Colon (tissue), 2 donors: ENCODE measurements at regions not wholly inside any gene's neighbourhood (a gene's known extent, or its start where the extent isn't known, plus 50 kb on each side); places are given as distances from the start of the nearest gene placed in this dataset.

Experiments
- FAIRE-seq: peaks from 2 replicates; lab custom pipeline; 2012; peaks lifted over from hg19 to GRCh38; lab: Jason Lieb, UNC
- donor health status: control.
- donor health status: control.

DNA sequence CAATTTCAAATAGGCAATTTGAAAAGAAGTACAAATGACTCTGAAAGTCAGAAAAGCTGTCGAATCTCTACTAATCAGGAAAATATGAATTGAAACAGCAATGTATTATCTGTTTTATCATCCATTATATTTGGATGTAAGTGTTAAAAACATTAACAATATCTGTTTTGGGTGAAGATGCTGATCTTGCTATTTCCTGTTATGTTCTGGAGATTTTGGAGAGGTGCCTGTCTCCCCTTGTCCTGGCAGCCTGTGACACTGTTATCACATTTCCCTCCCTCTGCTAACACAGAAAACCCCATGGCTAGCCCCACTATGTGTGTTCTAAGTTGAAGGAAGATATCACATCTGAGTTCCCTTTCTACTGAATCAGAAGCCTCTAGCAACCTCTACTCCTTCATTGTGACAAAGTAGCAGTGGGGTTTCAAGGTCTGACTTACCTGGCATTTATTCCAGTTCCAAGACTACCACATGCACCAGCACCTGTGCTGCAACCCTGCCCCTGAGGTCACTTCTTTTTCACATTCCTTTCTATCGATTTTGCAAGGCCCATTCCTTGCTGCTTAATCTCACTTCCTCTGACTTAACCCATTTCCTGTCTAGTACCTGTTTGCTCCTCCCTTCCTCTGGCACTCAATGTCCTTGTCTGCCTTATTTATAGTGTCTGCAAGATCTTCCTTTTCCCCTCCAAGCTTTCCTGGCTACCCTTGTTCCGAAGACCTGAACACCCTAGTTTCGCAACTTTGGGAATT lies 95.5 kb upstream of the COL8A1 start:
- no peak for FAIRE-seq

DNA sequence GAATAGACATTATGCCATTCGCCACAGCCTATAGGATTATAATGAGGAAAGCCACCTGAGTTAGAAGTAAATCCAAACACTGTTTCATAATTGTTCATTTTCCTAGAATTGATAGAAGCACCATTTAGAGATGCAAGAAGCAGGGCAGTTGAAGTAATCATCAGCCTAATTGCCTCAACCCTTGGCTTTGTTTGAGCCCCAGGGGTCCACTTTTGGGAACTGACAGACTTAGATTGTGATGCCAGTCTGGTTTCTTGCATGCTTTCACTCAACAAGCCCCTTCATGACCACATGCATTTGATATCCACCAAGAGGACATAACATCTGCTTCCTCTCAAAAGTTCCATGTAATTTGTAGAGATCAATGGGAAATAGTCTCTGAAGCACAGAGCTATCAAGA lies 97.2 kb upstream of the COL8A1 start:
- no peak for FAIRE-seq

DNA sequence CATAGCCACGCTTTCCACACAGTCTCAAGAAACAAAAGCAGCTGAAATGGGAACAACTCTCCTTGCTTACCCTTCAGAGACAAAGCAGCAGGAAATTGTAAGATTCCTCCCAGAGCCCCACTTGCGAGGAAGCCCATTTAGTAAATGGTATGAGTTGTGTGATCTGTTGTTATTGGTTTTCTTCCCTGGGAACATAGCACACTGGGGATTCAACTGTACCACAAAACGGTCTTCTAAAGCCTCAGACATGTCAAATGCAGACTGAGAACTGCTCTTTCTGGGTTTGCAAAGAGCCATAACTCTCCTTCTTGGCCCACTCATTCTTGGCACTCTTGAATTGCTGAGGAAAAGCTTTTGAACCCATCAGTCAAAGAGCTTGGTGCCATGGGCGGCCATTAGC lies 101.0 kb upstream of the COL8A1 start:
- no peak for FAIRE-seq

DNA sequence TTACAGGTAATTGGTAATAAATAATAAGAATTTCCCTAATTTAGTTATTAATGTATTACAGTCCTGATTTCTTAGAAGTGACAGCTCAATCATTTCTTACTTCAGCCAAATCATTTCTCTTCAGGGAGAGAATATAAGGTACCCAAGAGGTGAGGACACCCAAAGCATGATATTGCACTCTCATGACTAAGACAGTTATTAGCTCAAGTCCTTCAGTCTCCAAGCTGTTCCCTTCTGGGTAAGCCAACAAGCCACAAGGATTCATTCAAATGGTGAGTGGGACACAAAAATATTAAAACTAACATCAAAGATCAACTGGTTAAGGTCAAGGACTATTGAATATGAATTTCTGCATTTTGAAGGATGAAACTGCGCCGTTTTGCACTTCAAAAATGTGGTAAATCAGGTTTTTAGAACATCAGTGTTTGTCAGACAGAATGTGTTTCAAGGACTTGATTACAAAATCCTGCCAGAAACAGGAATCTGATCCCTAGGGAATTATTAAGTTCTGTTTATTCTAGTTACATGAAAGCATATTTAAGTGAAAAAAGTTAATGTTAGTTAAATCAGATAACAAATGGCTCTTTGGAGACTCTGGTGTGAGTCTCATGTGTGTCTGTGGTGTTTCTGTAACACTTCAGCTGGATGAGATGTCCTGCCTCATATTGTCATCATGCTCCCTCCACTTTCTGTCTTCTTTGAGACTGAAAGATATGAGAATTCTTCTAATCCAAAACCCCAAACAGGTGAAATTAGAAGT lies 101.7 kb upstream of the COL8A1 start:
- FAIRE-seq = no peak

DNA sequence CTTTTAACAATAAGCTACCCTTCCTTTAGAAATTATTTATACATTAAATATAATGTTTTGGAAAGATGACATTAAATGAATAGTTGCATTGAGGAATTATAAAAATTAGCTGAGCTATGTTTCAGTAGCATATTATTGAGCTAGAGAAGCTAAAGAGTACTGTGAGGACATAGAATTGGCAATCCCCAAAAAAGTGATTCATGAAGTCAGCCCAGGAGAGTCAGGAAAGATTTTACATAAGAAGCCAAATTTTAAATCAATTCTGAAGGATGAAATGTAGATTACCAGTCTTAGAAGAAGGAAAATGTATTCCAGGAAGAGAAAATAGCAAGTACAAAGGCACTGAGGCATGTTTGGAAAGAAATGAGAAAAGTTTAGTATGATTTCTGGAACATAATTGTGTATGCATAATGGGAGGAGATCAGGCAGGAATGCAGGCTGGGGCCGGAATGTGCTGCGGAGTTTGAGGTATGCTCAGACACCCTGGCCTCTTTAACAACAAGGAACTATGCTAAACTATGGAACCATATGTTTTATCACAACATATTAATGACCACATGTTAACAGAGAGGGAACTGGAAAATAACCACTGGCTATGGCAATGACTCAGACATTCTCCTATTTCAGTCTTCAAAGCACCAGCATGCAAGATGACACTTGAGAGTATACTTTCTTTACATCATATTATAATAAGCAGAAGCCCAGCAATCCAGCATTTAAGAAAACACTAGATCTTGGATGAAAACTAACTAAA lies 103.3 kb upstream of the COL8A1 start:
- FAIRE-seq = no peak

DNA sequence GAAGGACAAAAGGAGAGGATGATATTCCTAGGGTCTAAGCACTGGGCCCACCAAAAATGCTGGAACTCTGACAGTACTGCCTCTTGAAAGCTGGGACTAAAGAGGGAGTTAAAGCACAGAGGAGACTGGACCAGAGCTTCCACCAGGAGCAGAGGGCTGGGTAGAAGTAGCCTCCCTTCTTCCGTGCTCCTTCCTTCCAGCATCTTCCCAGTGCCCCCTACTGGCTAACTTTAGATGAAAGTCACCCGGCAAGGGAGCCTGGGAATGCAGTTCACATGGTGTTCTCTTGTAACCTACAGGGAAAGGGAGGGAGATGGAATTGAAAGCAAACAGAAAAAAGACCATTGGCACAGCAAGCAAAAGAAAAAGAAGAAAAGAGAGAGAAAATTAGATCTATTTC lies 106.1 kb upstream of the COL8A1 start:
- no peak for FAIRE-seq

DNA sequence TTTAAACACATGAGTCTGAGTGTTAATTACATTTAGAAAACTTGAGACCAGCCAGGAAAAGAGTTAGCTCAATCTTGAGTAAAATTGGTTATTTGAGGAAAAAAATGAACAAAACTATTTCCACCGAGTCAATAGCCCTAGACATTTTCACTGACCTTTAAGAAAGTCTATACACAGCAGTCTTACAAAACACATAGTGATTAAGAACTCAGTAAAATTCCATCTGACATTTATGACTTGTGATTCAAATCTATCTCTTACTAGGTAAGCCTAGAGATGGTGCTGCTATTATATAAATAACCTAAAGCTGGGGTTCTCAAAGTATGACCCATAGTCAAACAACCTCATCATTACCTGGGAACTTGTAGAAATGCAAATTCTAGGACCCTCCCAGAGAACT lies 109.1 kb upstream of the COL8A1 start:
- FAIRE-seq = no peak

DNA sequence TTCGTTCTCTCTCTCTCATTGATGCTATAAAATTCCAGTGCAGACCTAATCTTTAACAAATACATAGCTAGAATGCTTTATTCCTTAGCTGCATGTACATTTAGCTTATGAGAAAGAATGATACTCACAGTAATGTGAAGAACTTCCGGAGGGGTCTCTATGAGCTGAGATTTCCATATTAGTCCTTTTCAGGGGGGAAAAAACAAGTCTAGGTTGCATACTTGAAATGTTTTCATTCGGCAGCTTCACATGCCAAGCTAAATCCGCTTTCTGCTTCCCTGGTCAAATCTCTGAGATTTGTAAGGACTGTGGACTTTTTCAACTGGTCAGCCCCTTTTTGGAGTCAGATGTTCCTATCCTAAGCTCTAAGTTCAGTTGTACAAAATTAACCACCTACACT lies 111.5 kb upstream of the COL8A1 start:
- no peak for FAIRE-seq

DNA sequence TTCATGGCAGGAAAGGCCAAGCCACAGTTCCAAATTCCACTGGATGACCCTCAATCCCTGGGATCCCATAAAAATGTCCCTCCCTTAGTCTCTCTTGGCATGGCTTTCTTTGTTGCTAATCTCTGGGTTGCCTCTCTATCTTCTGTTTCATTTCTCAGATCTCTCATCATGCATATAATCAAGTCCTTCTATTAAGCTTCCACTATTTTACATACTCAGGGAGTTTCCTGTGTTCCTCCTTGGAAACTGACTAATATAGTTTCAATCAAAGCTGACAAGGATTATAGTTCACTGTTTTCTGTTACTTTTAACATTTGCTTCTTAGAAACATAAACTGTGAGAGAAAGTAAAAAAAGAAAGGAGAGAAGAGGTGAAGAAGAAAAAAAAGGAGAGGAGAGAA lies 113.8 kb upstream of the COL8A1 start:
- no peak for FAIRE-seq

DNA sequence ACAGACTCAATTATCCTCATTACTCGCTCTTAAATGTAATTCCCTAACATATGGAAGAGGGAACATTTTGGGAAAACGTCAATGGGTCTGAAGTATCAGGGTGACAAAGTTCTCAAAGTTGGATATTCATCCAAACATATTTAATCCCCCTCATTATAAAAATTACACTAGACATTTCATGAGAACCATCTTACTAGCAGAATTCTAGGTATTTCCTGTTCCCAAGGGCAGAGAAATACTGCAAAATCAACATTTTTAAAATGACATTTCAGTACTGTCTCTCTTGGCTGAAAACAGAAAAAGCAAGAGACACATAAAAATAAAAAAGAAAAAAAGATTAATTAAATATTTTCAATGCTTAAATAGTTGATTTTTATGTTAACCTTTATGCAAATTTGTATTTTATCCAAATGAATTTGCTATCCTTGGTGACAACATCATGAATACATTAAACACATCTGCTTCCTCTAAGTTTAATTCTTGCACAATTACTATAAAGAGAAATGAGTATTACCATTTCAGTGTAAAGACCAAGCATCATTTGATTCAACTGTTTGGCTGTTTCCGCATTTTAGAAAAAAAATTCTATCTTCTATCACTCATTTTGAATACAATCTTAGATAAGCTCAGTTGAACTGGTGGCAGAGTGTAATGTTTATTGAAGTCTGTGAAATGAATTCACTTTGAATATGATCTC lies 114.8 kb upstream of the COL8A1 start:
- no peak for FAIRE-seq

DNA sequence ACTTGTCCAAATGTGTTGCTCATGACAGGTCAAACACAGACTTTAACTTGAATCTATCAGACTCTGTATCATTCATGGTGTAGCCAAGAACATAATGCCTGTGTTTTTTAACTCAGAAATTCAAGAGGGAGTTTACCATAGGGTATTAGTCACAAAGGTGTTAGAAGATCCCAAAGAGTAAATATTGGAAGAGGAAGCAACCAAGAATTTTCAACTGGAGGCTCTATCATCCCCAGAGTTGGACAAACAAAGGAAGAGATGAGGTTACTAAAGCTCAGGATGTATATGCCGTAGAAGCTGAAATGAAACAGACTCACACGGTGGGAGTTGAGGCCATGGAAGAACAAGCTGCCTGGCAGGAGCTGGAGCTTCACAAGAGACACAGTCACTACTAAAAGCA lies 116.2 kb upstream of the COL8A1 start:
- FAIRE-seq = no peak

DNA sequence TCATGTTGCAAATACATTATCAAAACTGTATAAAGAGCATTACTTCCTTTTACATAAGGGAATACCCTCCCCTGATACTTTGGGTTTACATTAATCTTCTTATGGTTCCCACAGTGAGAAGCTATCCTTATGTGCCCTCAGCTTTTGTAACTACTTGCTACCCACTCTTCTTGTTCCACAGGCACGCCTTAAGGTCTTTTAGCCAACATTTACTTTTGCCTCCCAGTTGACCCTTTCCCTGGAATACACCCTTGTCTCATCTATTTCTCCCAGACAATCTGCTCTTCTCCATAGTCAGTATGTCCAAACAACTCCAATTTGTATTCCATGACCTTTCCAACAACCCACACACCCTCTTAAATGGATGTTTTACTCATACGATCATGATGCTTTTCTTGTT lies 116.8 kb upstream of the COL8A1 start:
- FAIRE-seq = no peak

DNA sequence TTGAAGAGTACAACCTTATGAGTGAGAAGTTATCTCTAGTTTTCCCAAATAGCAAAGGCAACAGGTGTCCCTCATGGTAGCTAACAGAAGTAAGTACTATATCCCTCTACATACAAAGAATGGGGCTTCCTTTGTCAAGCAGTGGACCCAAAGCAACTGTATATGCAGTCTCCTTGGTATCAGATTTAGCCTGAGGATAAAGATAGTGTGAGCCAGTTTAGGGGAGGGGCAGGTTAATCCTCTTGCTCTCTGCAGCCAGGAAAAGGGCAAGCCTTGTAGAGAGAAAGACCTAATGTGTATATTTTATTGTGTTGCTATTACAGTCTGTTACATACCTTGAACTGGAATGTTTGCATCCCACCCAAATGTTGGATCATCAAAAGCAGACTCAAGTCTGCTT lies 117.9 kb upstream of the COL8A1 start:
- FAIRE-seq = no peak

DNA sequence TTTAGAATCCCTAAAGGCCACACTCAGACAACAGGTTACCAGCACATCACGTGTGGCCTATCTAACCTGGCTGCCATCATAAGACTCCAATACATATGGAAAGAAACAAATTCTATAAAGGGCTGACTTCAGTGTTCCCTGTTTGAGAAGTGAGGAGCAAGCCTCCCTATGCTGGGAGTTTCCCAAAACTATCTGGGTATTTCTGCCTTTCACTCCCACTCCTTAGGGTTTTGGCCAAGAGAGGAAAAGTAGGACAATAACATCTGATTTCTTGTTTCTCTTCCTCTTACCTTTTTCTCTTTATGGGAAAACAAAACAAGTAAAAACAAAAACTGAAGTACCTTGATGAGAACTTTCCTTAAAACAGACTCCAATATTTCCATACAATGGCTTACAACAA lies 121.5 kb upstream of the COL8A1 start:
- no peak for FAIRE-seq

DNA sequence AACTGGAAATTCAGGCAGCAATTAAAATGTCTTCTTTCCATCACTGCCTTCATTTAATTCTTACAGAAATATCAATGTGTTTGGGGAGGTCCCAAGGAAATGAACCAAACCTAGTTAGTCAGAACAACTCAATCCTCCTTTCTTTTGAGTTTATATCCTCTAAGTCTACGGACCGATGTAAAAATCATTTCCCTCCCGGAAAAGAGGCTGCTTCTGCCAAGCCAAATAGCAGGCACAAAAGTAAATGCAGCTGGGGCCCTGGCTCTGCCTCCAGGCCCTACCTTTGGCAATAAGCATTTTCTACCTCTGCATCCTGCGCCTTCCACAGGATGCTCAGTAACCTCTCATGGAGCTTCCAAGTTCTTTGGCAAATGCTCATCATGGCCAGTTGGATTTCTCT lies 122.5 kb upstream of the COL8A1 start:
- no peak for FAIRE-seq

DNA sequence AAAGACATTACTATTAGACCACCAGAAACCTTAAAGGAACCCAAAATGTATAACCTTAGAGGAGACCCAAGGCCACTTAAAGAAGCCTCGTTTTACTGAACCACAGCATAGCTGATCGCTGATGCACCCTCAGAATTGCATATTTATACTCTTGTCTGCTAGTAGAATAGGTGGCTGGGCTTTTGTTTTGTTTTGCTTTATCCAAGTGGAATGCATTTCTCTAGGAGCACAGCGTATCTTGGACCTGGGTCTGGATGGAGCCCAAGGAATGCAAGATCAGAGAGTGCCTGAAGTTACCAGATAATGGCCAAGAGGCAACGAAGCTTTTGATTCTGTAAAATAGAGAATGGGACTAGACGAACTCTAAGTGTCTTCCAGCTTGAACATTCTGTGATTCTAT lies 129.2 kb upstream of the COL8A1 start:
- FAIRE-seq = no peak

DNA sequence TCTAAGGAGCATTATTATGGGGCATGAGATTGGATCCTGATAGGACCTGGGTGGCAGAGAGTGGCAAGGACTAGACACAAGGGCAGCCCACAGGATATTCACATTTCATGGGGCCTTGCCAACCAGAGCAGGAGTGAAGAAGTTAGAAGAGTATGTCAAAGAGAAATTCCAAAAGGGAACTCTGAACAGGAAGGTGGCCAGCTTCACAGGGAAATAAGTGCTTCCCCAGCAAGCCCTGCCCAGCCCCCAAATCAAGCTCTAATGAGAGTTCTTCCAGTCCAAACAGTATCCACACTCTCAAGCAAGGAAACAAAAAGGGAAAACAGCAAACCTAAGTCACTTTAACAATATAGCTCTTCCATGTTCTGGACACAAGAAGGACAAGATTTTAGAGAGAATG lies 130.2 kb upstream of the COL8A1 start:
- no peak for FAIRE-seq

DNA sequence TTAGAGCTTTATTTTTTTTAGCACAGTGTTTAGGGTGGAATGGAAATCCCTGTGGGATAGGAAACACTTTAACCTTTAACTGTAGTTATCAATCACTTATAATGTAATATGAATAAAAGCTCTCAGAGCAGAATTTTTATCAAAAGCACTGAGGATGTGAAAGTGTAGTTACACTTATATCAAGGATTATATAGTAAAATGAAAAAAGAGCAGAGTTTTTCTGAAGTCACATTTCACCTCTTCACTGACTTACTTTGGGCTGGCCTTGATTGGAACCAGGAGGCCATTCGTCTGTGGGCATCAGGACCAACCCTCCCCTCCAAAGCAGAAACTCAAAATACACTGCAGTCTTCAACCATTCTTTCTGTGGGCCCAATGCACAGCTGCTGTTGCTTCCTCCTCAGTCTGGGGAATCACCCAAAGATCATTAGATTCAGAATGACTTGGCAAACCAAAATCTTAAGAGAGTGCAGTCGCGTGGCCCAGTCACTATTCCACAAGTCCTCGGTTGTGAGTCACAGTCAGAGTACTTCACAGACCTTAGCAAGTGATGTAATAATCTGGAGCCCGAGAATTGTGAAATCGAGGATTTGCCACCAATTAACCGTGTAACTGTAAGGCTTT lies 132.6 kb upstream of the COL8A1 start:
- FAIRE-seq = no peak

DNA sequence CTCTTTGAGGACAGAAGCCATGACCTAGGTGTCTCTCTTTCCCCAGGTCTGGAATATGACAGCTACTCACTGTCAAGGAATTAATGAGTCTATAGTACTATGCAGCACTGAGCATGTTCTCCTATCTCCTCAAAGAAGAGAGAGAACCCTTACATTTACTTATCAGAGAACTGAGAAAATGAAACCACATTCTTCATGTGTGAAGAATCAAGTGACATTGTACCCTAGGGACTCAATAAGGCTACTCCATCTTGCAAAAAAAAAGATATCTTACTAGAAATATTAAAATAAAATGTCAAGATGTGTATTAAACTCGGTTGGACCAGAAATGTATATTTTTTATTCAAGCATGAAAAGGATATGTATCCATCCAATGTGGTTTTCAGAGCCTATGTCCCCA lies 133.2 kb upstream of the COL8A1 start:
- no peak for FAIRE-seq

DNA sequence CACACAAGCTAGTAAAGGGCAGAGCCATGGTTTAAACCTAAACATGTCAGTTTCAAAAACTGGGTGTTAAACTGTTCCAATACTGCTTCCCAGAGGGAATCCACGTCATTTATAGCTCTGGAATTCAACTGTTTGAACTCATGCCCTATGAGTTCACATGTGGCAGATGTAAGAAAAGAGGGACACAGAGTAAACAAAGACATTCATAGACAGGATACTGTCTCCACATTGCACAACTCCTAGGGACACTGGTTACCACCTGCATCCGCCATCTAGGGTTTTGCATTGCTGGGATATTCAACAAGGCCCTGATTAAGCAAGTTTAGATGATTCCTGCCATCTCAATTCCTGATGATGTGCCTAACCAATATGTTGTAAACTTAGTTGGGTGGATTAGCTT lies 134.1 kb upstream of the COL8A1 start:
- no peak for FAIRE-seq

DNA sequence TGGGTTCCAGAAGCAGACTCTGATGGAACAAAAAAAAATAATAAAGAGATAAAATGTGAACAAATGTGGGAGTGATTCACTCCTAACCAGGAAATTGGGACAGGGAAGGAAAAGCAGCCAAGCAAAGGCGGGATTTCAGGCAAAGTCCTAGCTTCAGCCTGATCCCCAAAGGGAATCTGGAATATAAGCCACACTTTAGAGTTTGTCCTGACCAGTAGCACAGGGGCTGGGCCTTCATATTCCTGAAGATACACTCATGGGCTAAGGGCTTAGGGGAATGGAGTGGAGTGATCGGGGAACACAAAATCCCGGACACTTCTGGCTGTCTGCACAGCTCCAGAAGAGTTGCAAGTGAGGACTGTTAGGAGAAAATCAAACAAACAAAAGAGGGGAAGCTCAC lies 135.0 kb upstream of the COL8A1 start:
- FAIRE-seq = no peak

DNA sequence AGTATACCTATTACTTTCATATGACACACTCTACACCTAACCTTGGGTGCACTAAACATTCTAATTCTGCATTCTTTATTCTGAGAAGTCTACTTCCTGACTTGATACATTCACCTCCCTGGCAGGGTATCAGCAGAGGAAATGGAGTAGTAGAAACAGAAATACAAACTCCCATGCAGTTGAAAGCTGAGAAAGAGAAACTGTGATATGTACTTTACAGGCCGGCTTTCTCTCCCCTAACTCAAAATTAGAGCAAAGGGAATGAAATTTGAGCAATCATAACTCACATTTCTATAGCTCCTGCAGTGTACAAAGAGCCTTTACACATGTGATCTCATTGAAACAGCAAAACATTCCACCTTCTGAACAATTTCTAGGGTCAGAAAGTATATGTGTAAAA lies 135.5 kb upstream of the COL8A1 start:
- no peak for FAIRE-seq
